ENCODE measurements at regions not wholly inside any gene's neighbourhood (a gene's known extent, or its start where the extent isn't known, plus 50 kb on each side); places are given as distances from the start of the nearest gene placed in this dataset.

- Mint-ChIP-seq H3K4me3 (ENCODE audit: low read depth) (no peak overlapping the region), H3K4me1 (ENCODE audit: low read depth) (no peaks in the 10 kb centered on the region), H3K9me3 (ENCODE audit: low read depth) (peaks cover 8% of the 10 kb centered on the region), H3K36me3 (ENCODE audit: insufficient read depth) (no peaks in the 10 kb centered on the region), H3K27me3 (no peaks in the 10 kb centered on the region), H3K27ac (no peak overlapping the region)
- DNase-seq (ENCODE audit: low spot score, unreplicated experiment): no peak
- TF ChIP-seq CTCF (IDR thresholded peaks at IDR 0.05; ENCODE audit: unreplicated experiment): no peak
These were observed 776.8 kb upstream of the ACVR2A start for GRCh38 chr2:147068071-147068470.

- no peak for DNase-seq (ENCODE audit: low spot score, unreplicated experiment)
- no peaks in the 10 kb centered on the region for H3K36me3 Mint-ChIP-seq (ENCODE audit: insufficient read depth)
- peaks cover 8% of the 10 kb centered on the region for H3K9me3 Mint-ChIP-seq (ENCODE audit: low read depth)
- H3K4me1 Mint-ChIP-seq (ENCODE audit: low read depth): no peaks in the 10 kb centered on the region
- TF ChIP-seq CTCF (IDR thresholded peaks at IDR 0.05; ENCODE audit: unreplicated experiment): no peak
- H3K4me3 Mint-ChIP-seq (ENCODE audit: low read depth): no peak overlapping the region
- no peaks in the 10 kb centered on the region for H3K27me3 Mint-ChIP-seq
- no peak overlapping the region for H3K27ac Mint-ChIP-seq
These were observed 777.7 kb upstream of the ACVR2A start for GRCh38 chr2:147067136-147067535.

- Mint-ChIP-seq H3K4me3 (ENCODE audit: low read depth) (no peak overlapping the region), H3K27me3 (no peaks in the 10 kb centered on the region), H3K4me1 (ENCODE audit: low read depth) (peaks cover 20% of the 10 kb centered on the region), H3K36me3 (ENCODE audit: insufficient read depth) (no peaks in the 10 kb centered on the region), H3K9me3 (ENCODE audit: low read depth) (peaks cover 5% of the 10 kb centered on the region), H3K27ac (no peak overlapping the region)
- DNase-seq (ENCODE audit: low spot score, unreplicated experiment): no peak
- no peak for TF ChIP-seq CTCF (IDR thresholded peaks at IDR 0.05; ENCODE audit: unreplicated experiment)
These were observed 782.8 kb upstream of the ACVR2A start for GRCh38 chr2:147062073-147062472.

DNA sequence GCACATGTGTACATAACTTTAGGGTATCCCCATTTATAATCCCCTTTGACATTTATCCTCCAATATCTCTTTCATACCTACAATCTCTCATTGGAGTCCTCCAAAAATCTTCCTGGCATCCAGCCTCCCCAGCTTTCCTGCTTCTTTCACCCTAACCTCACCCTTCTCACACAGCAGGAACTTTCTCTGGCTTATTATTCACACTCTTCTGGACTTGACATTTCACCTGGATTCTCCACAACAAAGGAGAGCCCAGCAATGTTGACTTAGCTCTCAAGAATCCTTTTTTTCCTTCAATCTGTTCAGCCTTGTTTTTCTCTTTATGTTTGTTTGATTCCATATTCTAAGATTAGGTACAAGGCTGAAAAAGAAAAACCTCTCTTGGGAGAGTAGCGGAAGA lies 783.6 kb upstream of the ACVR2A start:
- Mint-ChIP-seq H3K27me3 (no peaks in the 10 kb centered on the region), H3K4me1 (ENCODE audit: low read depth) (peaks cover 20% of the 10 kb centered on the region), H3K36me3 (ENCODE audit: insufficient read depth) (no peaks in the 10 kb centered on the region), H3K27ac (peak overlapping the region; percentile 72), H3K4me3 (ENCODE audit: low read depth) (no peak overlapping the region), H3K9me3 (ENCODE audit: low read depth) (peaks cover 5% of the 10 kb centered on the region)
- TF ChIP-seq CTCF (IDR thresholded peaks at IDR 0.05; ENCODE audit: unreplicated experiment): no peak
- DNase-seq (ENCODE audit: low spot score, unreplicated experiment): no peak

DNA sequence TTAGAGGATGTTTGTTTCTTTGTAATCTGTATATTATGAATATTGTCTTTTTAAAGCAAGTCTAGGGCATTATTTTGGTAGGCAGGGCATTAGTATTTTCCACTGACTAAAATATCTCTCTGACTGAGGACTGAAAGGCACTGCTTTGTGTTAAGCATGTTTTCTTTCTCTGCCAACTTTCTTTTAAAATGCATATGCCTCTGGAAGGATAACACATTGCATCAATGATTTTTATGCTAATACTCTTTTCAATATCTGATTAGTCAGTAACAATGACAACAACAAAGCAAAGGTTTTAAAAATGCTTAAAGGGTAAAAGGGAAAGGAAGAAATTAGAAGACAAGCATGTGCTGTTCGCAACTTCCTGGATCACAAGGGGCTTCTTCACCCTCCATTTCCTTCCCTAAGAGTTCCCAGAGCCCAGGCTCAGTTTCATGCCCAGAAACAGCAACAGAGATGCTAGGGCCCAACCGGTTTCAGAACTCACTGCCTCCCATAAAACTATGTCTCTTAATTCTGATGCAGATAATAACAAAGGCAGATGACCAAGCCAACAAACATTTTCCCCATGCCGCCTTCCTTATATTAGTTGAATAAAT lies 786.8 kb upstream of the ACVR2A start:
- DNase-seq (ENCODE audit: low spot score, unreplicated experiment): no peak
- no peak overlapping the region for H3K4me3 Mint-ChIP-seq (ENCODE audit: low read depth)
- no peaks in the 10 kb centered on the region for H3K36me3 Mint-ChIP-seq (ENCODE audit: insufficient read depth)
- no peak for TF ChIP-seq CTCF (IDR thresholded peaks at IDR 0.05; ENCODE audit: unreplicated experiment)
- H3K9me3 Mint-ChIP-seq (ENCODE audit: low read depth): peaks cover 3% of the 10 kb centered on the region
- H3K4me1 Mint-ChIP-seq (ENCODE audit: low read depth): peaks cover 20% of the 10 kb centered on the region
- no peak overlapping the region for H3K27ac Mint-ChIP-seq
- H3K27me3 Mint-ChIP-seq: no peaks in the 10 kb centered on the region

Measured in progenitor cell of endocrine pancreas (in vitro differentiated cells).